Common myeloid progenitor, CD34-positive (primary cell): ENCODE measurements at regions not wholly inside any gene's neighbourhood (a gene's known extent, or its start where the extent isn't known, plus 50 kb on each side); places are given as distances from the start of the nearest gene placed in this dataset.
A peak's percentile ranks its signal among the peaks of the same experiment; 100 is the strongest.

ENCODE experiments used
- CTCF ChIA-PET: fragments of 350-600 bp; sonication (Branson Sonifier 250); formaldehyde crosslinking; loops from one replicate; lab custom pipeline; 2021; ENCODE audit warnings: antibody characterized with exemption; lab: Charles Lee
- POLR2A ChIA-PET: fragments of 350-600 bp; sonication (Branson Sonifier 250); formaldehyde crosslinking; loops from one replicate; lab custom pipeline; 2021; ENCODE audit warnings: antibody characterized with exemption; lab: Charles Lee
- DNase-seq, 3 donors: peaks; one replicate each; pipeline versions ENCODE4 v3.0.0 to v3.0.0-alpha.2; 2013
- H3K27ac ChIP-seq, 2 experiments: 1 replicate in 1 of 2; 2 replicates in 1 of 2; pipeline ENCODE4 v1.7.0; 2013; ENCODE audit warnings: inconsistent platforms in 2 of 2, low read length in 2 of 2, mild to moderate bottlenecking in 2 of 2, low read depth in 1 of 2, moderate library complexity in 1 of 2; ENCODE audit not compliant: severe bottlenecking in 2 of 2, insufficient read depth in 1 of 2, poor library complexity in 1 of 2
- H3K27me3 ChIP-seq, 5 experiments: replicated peaks in 2 of 5; 1 replicate in 3 of 5; 2 replicates in 2 of 5; pipeline versions ENCODE4 v1.6.1 to v1.7.0; 2013; ENCODE audit warnings: low read length in 4 of 5, mild to moderate bottlenecking in 2 of 5, moderate library complexity in 2 of 5, inconsistent platforms in 1 of 5; ENCODE audit not compliant: insufficient read depth in 5 of 5, control insufficient read depth in 4 of 5
- H3K36me3 ChIP-seq, 4 experiments: 1 replicate in 2 of 4; 2 replicates in 2 of 4; pipeline versions ENCODE4 v1.6.1 to v1.7.0; 2013; ENCODE audit warnings: low read length in 3 of 4, control low read depth in 1 of 4, mild to moderate bottlenecking in 1 of 4; ENCODE audit not compliant: control insufficient read depth in 4 of 4, insufficient read depth in 4 of 4
- H3K4me1 ChIP-seq, 4 experiments: 1 replicate in 3 of 4; 2 replicates in 1 of 4; pipeline versions ENCODE4 v1.6.1 to v1.7.1; 2013; ENCODE audit warnings: low read length in 3 of 4, mild to moderate bottlenecking in 3 of 4, control low read depth in 1 of 4, inconsistent platforms in 1 of 4, moderate library complexity in 1 of 4; ENCODE audit not compliant: control insufficient read depth in 4 of 4, insufficient read depth in 4 of 4; ENCODE audit errors: control extremely low read depth in 1 of 4
- H3K4me3 ChIP-seq, 7 experiments: 1 replicate in 4 of 7; 2 replicates in 3 of 7; pipeline versions ENCODE4 v1.5.1 to v1.7.0; 2013; ENCODE audit warnings: mild to moderate bottlenecking in 7 of 7, low read length in 6 of 7, moderate library complexity in 6 of 7, inconsistent platforms in 2 of 7, low read depth in 2 of 7, control low read depth in 1 of 7; ENCODE audit not compliant: insufficient read depth in 4 of 7, control insufficient read depth in 1 of 7; ENCODE audit errors: extremely low read depth in 1 of 7
- H3K9me3 ChIP-seq, 5 experiments: 1 replicate in 4 of 5; 2 replicates in 1 of 5; pipeline versions ENCODE4 v1.6.1 to v1.7.1; 2013; ENCODE audit warnings: low read length in 4 of 5, mild to moderate bottlenecking in 2 of 5, inconsistent platforms in 1 of 5, low read depth in 1 of 5, moderate library complexity in 1 of 5; ENCODE audit not compliant: control insufficient read depth in 4 of 5, insufficient read depth in 2 of 5; ENCODE audit errors: control extremely low read depth in 1 of 5
- WGBS: methylation state at CpG from one replicate; pipeline ENCODE4 v1.1.5; 2013; ENCODE audit not compliant: insufficient coverage; 5-methylcytosine and 5-hydroxymethylcytosine counted together

- ChIA-PET CTCF (no interaction called here), POLR2A (no interaction called here)
- Histone ChIP-seq H3K27me3 (peaks cover 0 to 5% (median 0%) of the 10 kb centered on the region in 5 experiments), H3K4me3 (no peak overlapping the region), H3K4me1 (no peaks in the 10 kb centered on the region), H3K9me3 (no peaks in the 10 kb centered on the region), H3K27ac (no peak overlapping the region), H3K36me3 (no peaks in the 10 kb centered on the region)
- peak in 2 of 3 donors; percentile 5 to 11 for DNase-seq
- 79% methylated on average over 5 of the region's 8 CpGs for WGBS
These were observed 134.1 kb downstream of the SLC30A10 start for GRCh38 chr1:219794085-219794743.

DNA sequence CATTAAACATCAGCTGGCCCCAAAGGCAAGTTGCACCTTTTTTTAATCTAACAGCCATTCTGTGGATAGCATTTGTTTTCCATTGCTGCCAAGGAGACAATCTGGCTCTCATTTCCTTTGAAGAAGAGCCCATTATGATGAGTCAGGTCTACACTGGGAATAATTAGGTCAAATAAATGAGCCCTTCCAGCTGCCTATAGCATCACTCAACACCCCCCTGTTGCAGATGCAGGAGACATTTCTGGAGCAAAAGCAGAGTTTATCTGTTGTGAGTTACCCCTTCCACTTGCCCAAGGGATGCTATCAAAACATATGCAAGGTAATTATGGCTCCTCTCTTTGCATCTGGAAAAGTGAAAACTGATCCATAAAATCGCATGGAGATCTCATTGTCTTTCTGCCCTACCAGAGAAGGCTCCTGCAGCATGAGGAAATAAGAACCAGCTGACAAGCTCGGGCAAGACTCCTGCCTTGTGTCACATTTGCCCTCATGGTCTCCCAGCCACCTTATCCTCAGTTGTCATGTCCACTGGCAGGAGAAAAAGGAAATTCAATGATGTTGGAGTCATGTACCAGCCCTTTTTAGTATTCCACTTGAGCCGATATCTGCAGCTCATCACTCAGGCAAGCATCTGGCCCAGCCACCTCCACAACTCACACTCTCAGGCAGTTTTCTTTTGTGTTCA is 135.9 kb downstream of the SLC30A10 start:
- H3K36me3 ChIP-seq, result no peaks in the 10 kb centered on the region
- no peak for DNase-seq
- WGBS, result 92% methylated on average over 2 of the region's 3 CpGs
- ChIA-PET CTCF (no interaction called here), POLR2A (no interaction called here)
- no peaks in the 10 kb centered on the region for H3K4me1 ChIP-seq
- no peak overlapping the region for H3K4me3 ChIP-seq
- H3K27me3 ChIP-seq, result peaks cover 0 to 5% (median 0%) of the 10 kb centered on the region in 5 experiments
- no peaks in the 10 kb centered on the region for H3K9me3 ChIP-seq
- no peak overlapping the region for H3K27ac ChIP-seq

- CTCF ChIA-PET, result no interaction called here
- WGBS, result no CpG with 5 or more reads among the region's 2 CpGs
- POLR2A ChIA-PET, result no interaction called here
These were observed 136.6 kb downstream of the SLC30A10 start for GRCh38 chr1:219791766-219792165.

GRCh38 chr1:219790834-219791615 is 137.3 kb downstream of the SLC30A10 start:
- POLR2A ChIA-PET, result no interaction called here
- Histone ChIP-seq H3K4me1 (no peaks in the 10 kb centered on the region), H3K9me3 (no peaks in the 10 kb centered on the region), H3K27me3 (peaks cover 0 to 5% (median 0%) of the 10 kb centered on the region in 5 experiments), H3K4me3 (no peak overlapping the region), H3K36me3 (no peaks in the 10 kb centered on the region), H3K27ac (no peak overlapping the region)
- DNase-seq, result no peak
- WGBS, result 47% methylated on average over 4 of the region's 5 CpGs
- CTCF ChIA-PET, result no interaction called here

More at GRCh38 chr1:219791766-219792165, 136.6 kb downstream of the SLC30A10 start:
- no peaks in the 10 kb centered on the region for H3K9me3 ChIP-seq
- DNase-seq, result no peak
- H3K4me3 ChIP-seq, result no peak overlapping the region
- peaks cover 0 to 5% (median 0%) of the 10 kb centered on the region in 5 experiments for H3K27me3 ChIP-seq
- no peaks in the 10 kb centered on the region for H3K36me3 ChIP-seq
- no peaks in the 10 kb centered on the region for H3K4me1 ChIP-seq
- no peak overlapping the region for H3K27ac ChIP-seq

- Histone ChIP-seq H3K4me3 (no peak overlapping the region), H3K27me3 (peaks cover 0 to 2% (median 0%) of the 10 kb centered on the region in 5 experiments), H3K27ac (no peak overlapping the region), H3K9me3 (no peaks in the 10 kb centered on the region), H3K4me1 (no peaks in the 10 kb centered on the region), H3K36me3 (no peaks in the 10 kb centered on the region)
- CTCF ChIA-PET, result no interaction called here
- POLR2A ChIA-PET, result no interaction called here
- WGBS, result 43% methylated on average over 2 of the region's 4 CpGs
- DNase-seq, result no peak
These were observed 139.7 kb downstream of the SLC30A10 start for GRCh38 chr1:219788700-219789099.

DNA sequence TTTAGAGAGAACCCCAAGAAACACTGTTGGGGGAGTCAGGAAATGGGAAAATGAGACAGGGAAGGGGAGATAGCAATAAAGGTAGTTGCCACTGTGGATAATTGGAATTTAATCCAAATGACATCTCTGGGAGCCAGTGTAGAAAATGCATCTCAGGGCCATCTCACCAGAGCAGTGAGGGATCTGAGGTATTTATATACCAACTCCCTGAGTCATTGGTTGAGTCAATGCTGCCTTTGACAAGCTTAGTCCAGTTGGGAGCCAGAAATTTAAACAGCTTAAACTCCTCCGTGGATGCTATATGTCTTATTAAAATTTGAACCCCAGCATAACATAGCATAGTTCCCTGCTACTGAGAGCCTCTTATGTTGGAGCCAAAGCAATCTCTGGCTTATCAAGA is 140.3 kb downstream of the SLC30A10 start:
- Histone ChIP-seq H3K4me3 (no peak overlapping the region), H3K36me3 (no peaks in the 10 kb centered on the region), H3K27ac (no peak overlapping the region), H3K27me3 (peaks cover 0 to 2% (median 0%) of the 10 kb centered on the region in 5 experiments), H3K4me1 (no peaks in the 10 kb centered on the region), H3K9me3 (no peaks in the 10 kb centered on the region)
- DNase-seq, result no peak
- 100% methylated on average over 1 of the region's 1 CpG for WGBS
- ChIA-PET POLR2A (no interaction called here), CTCF (no interaction called here)
